B cell (primary cell): ENCODE measurements at regions not wholly inside any gene's neighbourhood (a gene's known extent, or its start where the extent isn't known, plus 50 kb on each side); places are given as distances from the start of the nearest gene placed in this dataset.

Source experiments
- ATAC-seq: fragments of 200-7000 bp; cut with Tn5 transposase; one replicate; pipeline ENCODE4 v1.10.0; 2021; ENCODE audit warnings: low read depth, mild to moderate bottlenecking, moderate number of reproducible peaks, moderate library complexity
- CTCF ChIA-PET: fragments of 350-600 bp; sonication (Branson Sonifier 250); formaldehyde crosslinking; loops from one replicate; lab custom pipeline; 2021; ENCODE audit warnings: antibody characterized with exemption, inconsistent platforms; lab: Charles Lee
- POLR2A ChIA-PET: fragments of 350-600 bp; sonication (Branson Sonifier 250); formaldehyde crosslinking; loops from one replicate; lab custom pipeline; 2021; ENCODE audit warnings: antibody characterized with exemption; lab: Charles Lee
- DNase-seq: peaks from one replicate; pipeline ENCODE4 v3.0.0; 2013
- H2AFZ ChIP-seq: 2 replicates; pipeline ENCODE4 v1.6.1; 2012; ENCODE audit warnings: mild to moderate bottlenecking, low read depth, low read length; ENCODE audit not compliant: insufficient read depth, poor library complexity, severe bottlenecking
- H3K27ac ChIP-seq, 2 donors: 1 replicate in 1 of 2; 2 replicates in 1 of 2; pipeline ENCODE4 v1.5.1; 2012 to 2013; ENCODE audit warnings: low read length in 2 of 2, mild to moderate bottlenecking in 2 of 2, moderate library complexity in 1 of 2
- H3K27me3 ChIP-seq, 4 experiments: fragments of 200-600 bp in 1 of 4; sonication (generic) in 1 of 4; replicated peaks in 1 of 4; 1 replicate in 2 of 4; 2 replicates in 2 of 4; pipeline versions ENCODE4 v1.6.1 to v1.7.0; 2013 to 2016; ENCODE audit warnings: low read length in 3 of 4, mild to moderate bottlenecking in 2 of 4, mixed read lengths in 1 of 4, moderate library complexity in 1 of 4; ENCODE audit not compliant: insufficient read depth in 4 of 4, control insufficient read depth in 3 of 4; ENCODE audit errors: control extremely low read depth in 1 of 4
- H3K36me3 ChIP-seq, 2 experiments: replicated peaks in 1 of 2; 1 replicate in 1 of 2; 2 replicates in 1 of 2; pipeline versions ENCODE4 v1.6.1 to v1.7.1; 2013; ENCODE audit warnings: low read length in 1 of 2; ENCODE audit not compliant: insufficient read depth in 2 of 2, control insufficient read depth in 1 of 2; ENCODE audit errors: control extremely low read depth in 1 of 2, extremely low read depth in 1 of 2
- H3K4me1 ChIP-seq, 2 donors: fragments of 200-600 bp in 1 of 2; sonication (generic) in 1 of 2; 1 replicate in 1 of 2; 2 replicates in 1 of 2; pipeline versions ENCODE4 v1.5.1 to v1.6.1; 2013 to 2017; ENCODE audit warnings: low read length in 2 of 2; ENCODE audit not compliant: control insufficient read depth in 2 of 2, insufficient read depth in 2 of 2
- H3K4me2 ChIP-seq: replicated peaks from 2 replicates; pipeline ENCODE3; 2012; ENCODE audit warnings: mild to moderate bottlenecking, low read depth, low read length; ENCODE audit not compliant: poor library complexity, severe bottlenecking
- H3K4me3 ChIP-seq, 5 experiments: fragments of 200-600 bp in 1 of 5; sonication (generic) in 1 of 5; 1 replicate in 3 of 5; 2 replicates in 2 of 5; pipeline versions ENCODE4 v1.5.1 to v1.7.0; 2011 to 2016; ENCODE audit warnings: low read length in 4 of 5, mild to moderate bottlenecking in 4 of 5, low read depth in 2 of 5, control low read depth in 1 of 5, moderate library complexity in 1 of 5; ENCODE audit not compliant: insufficient read depth in 1 of 5; ENCODE audit errors: control extremely low read depth in 1 of 5, extremely low read depth in 1 of 5
- H3K79me2 ChIP-seq: fragments of 200-600 bp; sonication (generic); one replicate; pipeline ENCODE4 v1.6.0; 2016; ENCODE audit warnings: low read length; ENCODE audit not compliant: control insufficient read depth, insufficient read depth
- H3K9ac ChIP-seq: fragments of 200-600 bp; sonication (generic); 2 replicates; pipeline ENCODE4 v1.6.1; 2017; ENCODE audit warnings: mild to moderate bottlenecking, low read length, moderate library complexity
- H3K9me3 ChIP-seq, 3 donors: one replicate each; pipeline versions ENCODE4 v1.6.1 to v1.7.1; 2013; ENCODE audit warnings: low read length in 2 of 3; ENCODE audit not compliant: control insufficient read depth in 2 of 3, insufficient read depth in 1 of 3; ENCODE audit errors: control extremely low read depth in 1 of 3
- H4K20me1 ChIP-seq: 2 replicates; pipeline ENCODE4 v1.6.0; 2012; ENCODE audit warnings: mild to moderate bottlenecking, low read length; ENCODE audit not compliant: insufficient read depth, control insufficient read depth, poor library complexity, severe bottlenecking
- H3K27ac Mint-ChIP-seq: one replicate; pipeline ENCODE4 v1.8.0; 2021; ENCODE audit warnings: mixed read lengths
- H3K27me3 Mint-ChIP-seq: one replicate; pipeline ENCODE4 v1.8.0; 2021; ENCODE audit warnings: mixed read lengths
- H3K4me1 Mint-ChIP-seq: one replicate; pipeline ENCODE4 v1.8.0; 2021; ENCODE audit warnings: mixed read lengths
- H3K4me3 Mint-ChIP-seq: one replicate; pipeline ENCODE4 v1.8.0; 2021; ENCODE audit warnings: mixed read lengths
- H3K9me3 Mint-ChIP-seq: one replicate; pipeline ENCODE4 v1.8.0; 2022; ENCODE audit warnings: mixed read lengths; ENCODE audit not compliant: insufficient read depth
- EZH2 ChIP-seq: IDR thresholded peaks from 2 replicates; pipeline ENCODE4 v1.6.1; 2012; ENCODE audit warnings: borderline replicate concordance, low read depth, mild to moderate bottlenecking, moderate library complexity, low read length; ENCODE audit not compliant: insufficient read depth, poor library complexity, severe bottlenecking
- WGBS: methylation state at CpG from one replicate; pipeline ENCODE4 v1.1.5; 2013; ENCODE audit warnings: missing lambda C conversion rate; ENCODE audit not compliant: insufficient coverage; 5-methylcytosine and 5-hydroxymethylcytosine counted together
- intact Hi-C: fragments of 100-400 bp; cut with micrococcal nuclease; formaldehyde crosslinking; loops from one replicate; pipeline ENCODE4 v1.10.0; 2022
- TF ChIP-seq, protein P1 (sequence below): fragments of 200-600 bp; IDR thresholded peaks from one replicate; pipeline ENCODE4 v1.8.0; 2022; ENCODE audit warnings: antibody characterized with exemption, mild to moderate bottlenecking

DNA sequence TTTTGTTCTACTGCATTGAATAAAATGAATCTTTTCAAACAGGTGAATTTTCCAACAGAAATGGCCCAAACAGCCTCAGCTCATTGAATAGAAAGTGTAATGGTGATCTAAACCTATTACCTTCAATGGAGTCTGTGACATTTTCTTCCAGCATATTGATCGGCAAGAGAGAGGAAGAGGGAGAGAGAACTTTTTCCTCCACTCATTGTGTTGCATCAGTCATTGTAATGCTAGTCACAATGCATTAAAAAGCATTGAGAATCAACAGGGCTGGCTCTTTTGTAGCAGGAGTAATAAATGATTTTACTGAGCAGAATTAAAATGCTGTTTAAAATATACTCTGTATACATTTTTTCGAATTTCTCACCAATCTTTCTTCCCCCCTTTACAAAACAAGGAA, 1794.5 kb upstream of the CELF4 start:
- H3K4me3 Mint-ChIP-seq = no peak overlapping the region
- no peak for TF ChIP-seq EZH2
- TF ChIP-seq, protein P1, sequence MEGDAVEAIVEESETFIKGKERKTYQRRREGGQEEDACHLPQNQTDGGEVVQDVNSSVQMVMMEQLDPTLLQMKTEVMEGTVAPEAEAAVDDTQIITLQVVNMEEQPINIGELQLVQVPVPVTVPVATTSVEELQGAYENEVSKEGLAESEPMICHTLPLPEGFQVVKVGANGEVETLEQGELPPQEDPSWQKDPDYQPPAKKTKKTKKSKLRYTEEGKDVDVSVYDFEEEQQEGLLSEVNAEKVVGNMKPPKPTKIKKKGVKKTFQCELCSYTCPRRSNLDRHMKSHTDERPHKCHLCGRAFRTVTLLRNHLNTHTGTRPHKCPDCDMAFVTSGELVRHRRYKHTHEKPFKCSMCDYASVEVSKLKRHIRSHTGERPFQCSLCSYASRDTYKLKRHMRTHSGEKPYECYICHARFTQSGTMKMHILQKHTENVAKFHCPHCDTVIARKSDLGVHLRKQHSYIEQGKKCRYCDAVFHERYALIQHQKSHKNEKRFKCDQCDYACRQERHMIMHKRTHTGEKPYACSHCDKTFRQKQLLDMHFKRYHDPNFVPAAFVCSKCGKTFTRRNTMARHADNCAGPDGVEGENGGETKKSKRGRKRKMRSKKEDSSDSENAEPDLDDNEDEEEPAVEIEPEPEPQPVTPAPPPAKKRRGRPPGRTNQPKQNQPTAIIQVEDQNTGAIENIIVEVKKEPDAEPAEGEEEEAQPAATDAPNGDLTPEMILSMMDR = no peak
- H3K4me2 ChIP-seq = no peak overlapping the region
- H2AFZ ChIP-seq = no peak overlapping the region
- ChIA-PET CTCF (no interaction called here), POLR2A (no interaction called here)
- H3K27ac ChIP-seq = no peak overlapping the region
- WGBS = no CpG with 5 or more reads among the region's 2 CpGs
- H3K27me3 Mint-ChIP-seq = no peaks in the 10 kb centered on the region
- no peak overlapping the region for H3K27ac Mint-ChIP-seq
- DNase-seq (no peak), ATAC-seq (no peak)
- no peaks in the 10 kb centered on the region for H4K20me1 ChIP-seq
- H3K4me3 ChIP-seq = no peak overlapping the region
- H3K79me2 ChIP-seq = no peaks in the 10 kb centered on the region
- H3K4me1 Mint-ChIP-seq = no peaks in the 10 kb centered on the region
- no peaks in the 10 kb centered on the region for H3K9me3 Mint-ChIP-seq
- H3K36me3 ChIP-seq = no peaks in the 10 kb centered on the region
- H3K27me3 ChIP-seq = no peaks in the 10 kb centered on the region
- H3K9ac ChIP-seq = no peak overlapping the region
- intact Hi-C loops = no loop called here
- no peaks in the 10 kb centered on the region for H3K4me1 ChIP-seq
- H3K9me3 ChIP-seq = peaks cover 0 to 2% (median 0%) of the 10 kb centered on the region in 3 donors

DNA sequence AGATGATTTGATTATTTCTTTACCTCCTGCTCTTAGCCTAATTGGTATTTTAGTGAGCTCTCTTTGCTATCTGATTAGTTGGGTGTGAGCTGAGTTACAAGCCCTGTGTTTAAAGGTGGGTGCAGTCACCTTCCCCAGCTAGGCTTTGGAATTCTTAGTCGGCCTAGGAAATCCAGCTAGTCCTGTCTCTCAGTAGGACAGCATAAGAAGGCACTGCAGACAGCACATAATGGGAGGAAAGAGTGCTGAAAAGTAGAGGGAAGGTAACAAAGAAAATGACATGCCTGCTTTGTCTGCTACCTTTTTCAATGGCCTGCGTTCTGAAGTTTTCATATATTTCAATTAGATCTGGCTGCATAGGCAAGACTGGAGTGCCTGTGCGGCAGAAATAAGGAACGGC, 1794.0 kb upstream of the CELF4 start:
- Histone ChIP-seq H4K20me1 (no peaks in the 10 kb centered on the region), H3K4me1 (no peaks in the 10 kb centered on the region), H3K36me3 (no peaks in the 10 kb centered on the region), H3K27ac (no peak overlapping the region), H3K4me2 (no peak overlapping the region), H3K9me3 (peaks cover 0 to 2% (median 0%) of the 10 kb centered on the region in 3 donors), H3K9ac (no peak overlapping the region), H3K79me2 (no peaks in the 10 kb centered on the region), H2AFZ (no peak overlapping the region), H3K27me3 (no peaks in the 10 kb centered on the region), H3K4me3 (no peak overlapping the region)
- ChIA-PET POLR2A (no interaction called here), CTCF (no interaction called here)
- TF ChIP-seq EZH2 = no peak
- TF ChIP-seq, protein P1 = no peak
- intact Hi-C loops = no loop called here
- no peak for DNase-seq
- 97% methylated on average over 4 of the region's 4 CpGs for WGBS
- Mint-ChIP-seq H3K4me3 (no peak overlapping the region), H3K27me3 (no peaks in the 10 kb centered on the region), H3K4me1 (no peaks in the 10 kb centered on the region), H3K27ac (no peak overlapping the region), H3K9me3 (no peaks in the 10 kb centered on the region)
- ATAC-seq = no peak
